Psoas muscle (tissue), 7 donors: ENCODE measurements at regions not wholly inside any gene's neighbourhood (a gene's known extent, or its start where the extent isn't known, plus 50 kb on each side); places are given as distances from the start of the nearest gene placed in this dataset.

Experiments used
- ATAC-seq, 4 donors: fragments of 200-7000 bp; cut with Tn5 transposase; one replicate each; pipeline ENCODE4 v1.9.1; 2020; ENCODE audit warnings: moderate library complexity in 3 of 4, mild to moderate bottlenecking in 2 of 4
- DNase-seq, 2 donors: peaks; one replicate each; pipeline ENCODE4 v3.0.0-alpha.2; 2020
- H3K27ac ChIP-seq: fragments of 200-600 bp; one replicate; pipeline ENCODE4 v1.8.0; 2022
- H3K27me3 ChIP-seq, 3 donors: fragments of 200-600 bp in 1 of 3; one replicate each; pipeline versions ENCODE4 v1.6.1 to v1.8.0; 2013 to 2022; ENCODE audit warnings: low read length in 2 of 3, mild to moderate bottlenecking in 2 of 3, moderate library complexity in 1 of 3; ENCODE audit not compliant: insufficient read depth in 3 of 3
- H3K36me3 ChIP-seq, 2 donors: fragments of 200-600 bp in 1 of 2; one replicate each; pipeline versions ENCODE4 v1.6.1 to v1.8.0; 2013 to 2022; ENCODE audit warnings: low read depth in 1 of 2, mild to moderate bottlenecking in 1 of 2, moderate library complexity in 1 of 2; ENCODE audit not compliant: insufficient read depth in 1 of 2
- H3K4me1 ChIP-seq: fragments of 200-600 bp; one replicate; pipeline ENCODE4 v1.8.0; 2022
- H3K4me3 ChIP-seq: fragments of 200-600 bp; one replicate; pipeline ENCODE4 v1.8.0; 2022; ENCODE audit warnings: mild to moderate bottlenecking
- H3K9me3 ChIP-seq: fragments of 200-600 bp; one replicate; pipeline ENCODE4 v1.8.0; 2022
- CTCF ChIP-seq: fragments of 200-600 bp; IDR thresholded peaks from one replicate; pipeline ENCODE4 v1.8.0; 2022; ENCODE audit warnings: antibody characterized with exemption
- WGBS, 3 donors: extraction: QIAGEN DNeasy Blood & Tissue Kit; methylation state at CpG; one replicate each; pipeline versions ENCODE4 v1.1.6 to v1.1.7; 2013; 5-methylcytosine and 5-hydroxymethylcytosine counted together
- intact Hi-C, 2 donors: fragments of 100-400 bp; cut with DNase I; formaldehyde crosslinking; loops; one replicate each; pipeline versions ENCODE4 v1.11.0 to v1.14.2; 2022
- donor health status: healthy with polysubstance abuse.
- donor health status: DM: no; HTN: no; CAD: no; lungs with moderate emphysema.
- donor health status: Bipolar disorder and iron deficiency.
- donor health status: healthy.
- donor health status: DM: yes; HTN: yes; CAD: no.
- donor health status: DM: no; HTN: no; CAD: no.
- donor health status: DM: yes; HTN: yes; CAD: no.

GRCh38 chr1:166616206-166616605 is 223.1 kb upstream of the POGK start:
- Histone ChIP-seq H3K4me3 (no peak overlapping the region), H3K27me3 (peaks cover 0 to 3% (median 0%) of the 10 kb centered on the region in 3 donors), H3K9me3 (no peaks in the 10 kb centered on the region), H3K4me1 (no peaks in the 10 kb centered on the region), H3K27ac (no peak overlapping the region), H3K36me3 (no peaks in the 10 kb centered on the region)
- DNase-seq (no peak), ATAC-seq (no peak)
- WGBS, 3 donors: 57 to 80% (median 71%) methylated on average over 1 of the region's 1 CpG
- TF ChIP-seq CTCF: no peak
- intact Hi-C loops: no loop called here

- H3K27ac ChIP-seq: no peak overlapping the region
- no peaks in the 10 kb centered on the region for H3K9me3 ChIP-seq
- no peak overlapping the region for H3K4me3 ChIP-seq
- H3K27me3 ChIP-seq: no peaks in the 10 kb centered on the region
- 68 to 92% (median 91%) methylated on average over 1 of the region's 1 CpG for whole genome bisulfite sequencing, 3 donors
- ATAC-seq (no peak), DNase-seq (no peak)
- no peaks in the 10 kb centered on the region for H3K4me1 ChIP-seq
- intact Hi-C loops: no loop called here
- no peak for TF ChIP-seq CTCF
- H3K36me3 ChIP-seq: no peaks in the 10 kb centered on the region
Observed at GRCh38 chr1:166626711-166627110, 212.6 kb upstream of the POGK start.

GRCh38 chr1:166627558-166627957 is 211.7 kb upstream of the POGK start:
- Histone ChIP-seq H3K36me3 (no peaks in the 10 kb centered on the region), H3K4me3 (no peak overlapping the region), H3K9me3 (no peaks in the 10 kb centered on the region), H3K4me1 (no peaks in the 10 kb centered on the region), H3K27ac (no peak overlapping the region), H3K27me3 (no peaks in the 10 kb centered on the region)
- TF ChIP-seq CTCF: no peak
- DNase-seq (no peak), ATAC-seq (no peak)
- WGBS, 3 donors: 30 to 35% (median 31%) methylated on average over 4 of the region's 4 CpGs
- intact Hi-C loops: no loop called here

GRCh38 chr1:166628259-166628658 is 211.0 kb upstream of the POGK start:
- no peaks in the 10 kb centered on the region for H3K9me3 ChIP-seq
- H3K4me1 ChIP-seq: no peaks in the 10 kb centered on the region
- H3K27ac ChIP-seq: no peak overlapping the region
- WGBS, 3 donors: 24 to 38% (median 25%) methylated on average over 1 of the region's 1 CpG
- intact Hi-C loops: no loop called here
- no peak overlapping the region for H3K4me3 ChIP-seq
- no peak for DNase-seq
- ATAC-seq: no peak
- H3K27me3 ChIP-seq: no peaks in the 10 kb centered on the region
- no peak for TF ChIP-seq CTCF
- no peaks in the 10 kb centered on the region for H3K36me3 ChIP-seq

- no peak for ATAC-seq
- intact Hi-C loops: no loop called here
- H3K9me3 ChIP-seq: no peaks in the 10 kb centered on the region
- H3K27me3 ChIP-seq: no peaks in the 10 kb centered on the region
- DNase-seq: no peak
- no peak overlapping the region for H3K4me3 ChIP-seq
- H3K36me3 ChIP-seq: no peaks in the 10 kb centered on the region
- H3K4me1 ChIP-seq: no peaks in the 10 kb centered on the region
- no peak for TF ChIP-seq CTCF
- H3K27ac ChIP-seq: no peak overlapping the region
- 59 to 67% (median 64%) methylated on average over 1 of the region's 1 CpG for WGBS, 3 donors
Observed at GRCh38 chr1:166629946-166630345, 209.3 kb upstream of the POGK start.
